GM18520 (cell line): ENCODE measurements at regions not wholly inside any gene's neighbourhood (a gene's known extent, or its start where the extent isn't known, plus 50 kb on each side); places are given as distances from the start of the nearest gene placed in this dataset.
"Not testable (repeated sequence)": the region's sequence is repeated elsewhere in the genome, so short reads cannot be mapped to it uniquely, and the experiment has no call there.

Source experiments
- ATAC-seq: cut with Tn5 transposase; IDR thresholded peaks from one replicate; pipeline ENCODE4 v1.9.1; 2021; ENCODE audit not compliant: unreplicated experiment

GRCh38 chr6:125423047-125423446 is 121.3 kb upstream of the HDDC2 start:
- ATAC-seq, result no peak

GRCh38 chr6:125431971-125432370 is 130.2 kb upstream of the HDDC2 start:
- no peak for ATAC-seq

GRCh38 chr6:125432963-125433362 is 131.2 kb upstream of the HDDC2 start:
- no peak for ATAC-seq

GRCh38 chr6:125434760-125435159 is 133.0 kb upstream of the HDDC2 start:
- ATAC-seq, result no peak

GRCh38 chr6:125439512-125439911 is 137.7 kb upstream of the HDDC2 start:
- no peak for ATAC-seq

- ATAC-seq, result no peak
Observed at GRCh38 chr6:125444006-125444923, 142.5 kb upstream of the HDDC2 start.

GRCh38 chr6:125445054-125445453 is 143.3 kb upstream of the HDDC2 start:
- no peak for ATAC-seq

- ATAC-seq, result no peak
Observed at GRCh38 chr6:125446011-125446410, 144.2 kb upstream of the HDDC2 start.

GRCh38 chr6:125451750-125452149 is 150.0 kb upstream of the HDDC2 start:
- no peak for ATAC-seq

- no peak for ATAC-seq
Observed at GRCh38 chr6:125453516-125453915, 151.7 kb upstream of the HDDC2 start.

- ATAC-seq, result no peak
Observed at GRCh38 chr6:125454351-125454750, 152.6 kb upstream of the HDDC2 start.

GRCh38 chr6:125458493-125458892 is 156.7 kb upstream of the HDDC2 start:
- ATAC-seq, result not testable (repeated sequence)

- ATAC-seq, result not testable (repeated sequence)
Observed at GRCh38 chr6:125465332-125465731, 163.6 kb upstream of the HDDC2 start.

GRCh38 chr6:125469915-125470314 is 168.1 kb upstream of the HDDC2 start:
- no peak for ATAC-seq

GRCh38 chr6:125471667-125472066 is 169.9 kb upstream of the HDDC2 start:
- no peak for ATAC-seq

GRCh38 chr6:125474061-125474460 is 172.3 kb upstream of the HDDC2 start:
- no peak for ATAC-seq

- no peak for ATAC-seq
Observed at GRCh38 chr6:125477156-125477555, 175.4 kb upstream of the HDDC2 start.

- ATAC-seq, result no peak
Observed at GRCh38 chr6:125477844-125478243, 176.1 kb upstream of the HDDC2 start.

GRCh38 chr6:125480146-125480545 is 178.4 kb upstream of the HDDC2 start:
- no peak for ATAC-seq

- no peak for ATAC-seq
Observed at GRCh38 chr6:125480571-125480970, 178.8 kb upstream of the HDDC2 start.

- ATAC-seq, result no peak
Observed at GRCh38 chr6:125481056-125481455, 179.3 kb upstream of the HDDC2 start.

- no peak for ATAC-seq
Observed at GRCh38 chr6:125485757-125486156, 184.0 kb upstream of the HDDC2 start.

GRCh38 chr6:125486881-125487280 is 185.1 kb upstream of the HDDC2 start:
- no peak for ATAC-seq
